Stimulated activated CD4-positive, alpha-beta T cell treated with anti-CD3 and anti-CD28 coated beads, Interleukin-4, amount 100 ng/mL, for 48 hours (primary cell): ENCODE measurements at regions not wholly inside any gene's neighbourhood (a gene's known extent, or its start where the extent isn't known, plus 50 kb on each side); places are given as distances from the start of the nearest gene placed in this dataset.

Source experiments
- DNase-seq, 2 donors: peaks; one replicate each; pipeline ENCODE4 v3.0.0-alpha.2; 2020; ENCODE audit warnings: low read depth in 2 of 2

- no peak for DNase-seq
Measured at GRCh38 chr1:56356376-56356990, 222.9 kb downstream of the PLPP3 start.

- DNase-seq: no peak
Measured at GRCh38 chr1:56355918-56356317, 223.4 kb downstream of the PLPP3 start.

- DNase-seq: no peak
Measured at GRCh38 chr1:56355422-56355821, 223.9 kb downstream of the PLPP3 start.

- DNase-seq: no peak
Measured at GRCh38 chr1:56345831-56346230, 233.5 kb downstream of the PLPP3 start.

- no peak for DNase-seq
Measured at GRCh38 chr1:56340977-56341376, 238.4 kb downstream of the PLPP3 start.

- DNase-seq: no peak
Measured at GRCh38 chr1:56339786-56340465, 239.4 kb downstream of the PLPP3 start.

- no peak for DNase-seq
Measured at GRCh38 chr1:56339093-56339492, 240.3 kb downstream of the PLPP3 start.

GRCh38 chr1:56336982-56337381 is 242.4 kb downstream of the PLPP3 start:
- DNase-seq: no peak

- no peak for DNase-seq
Measured at GRCh38 chr1:56335394-56335793, 244.0 kb downstream of the PLPP3 start.

GRCh38 chr1:56334047-56334446 is 245.3 kb downstream of the PLPP3 start:
- no peak for DNase-seq

GRCh38 chr1:56333461-56333860 is 245.9 kb downstream of the PLPP3 start:
- no peak for DNase-seq

- no peak for DNase-seq
Measured at GRCh38 chr1:56331892-56332567, 247.3 kb downstream of the PLPP3 start.

- DNase-seq: no peak
Measured at GRCh38 chr1:56331207-56331891, 248.0 kb downstream of the PLPP3 start.

- no peak for DNase-seq
Measured at GRCh38 chr1:56330391-56331026, 248.9 kb downstream of the PLPP3 start.

GRCh38 chr1:56329970-56330369 is 249.4 kb downstream of the PLPP3 start:
- DNase-seq: no peak

- DNase-seq: no peak
Measured at GRCh38 chr1:56327195-56327594, 252.2 kb downstream of the PLPP3 start.

- no peak for DNase-seq
Measured at GRCh38 chr1:56326056-56326455, 253.3 kb downstream of the PLPP3 start.

GRCh38 chr1:56324504-56324903 is 254.9 kb downstream of the PLPP3 start:
- DNase-seq: no peak

- no peak for DNase-seq
Measured at GRCh38 chr1:56322211-56322610, 257.2 kb downstream of the PLPP3 start.

GRCh38 chr1:56321150-56321490 is 258.2 kb downstream of the PLPP3 start:
- DNase-seq: no peak

- no peak for DNase-seq
Measured at GRCh38 chr1:56320464-56321149, 258.8 kb downstream of the PLPP3 start.

GRCh38 chr1:56317722-56318121 is 261.6 kb downstream of the PLPP3 start:
- no peak for DNase-seq
